SK-MEL-5 (cell line): ENCODE measurements at regions not wholly inside any gene's neighbourhood (a gene's known extent, or its start where the extent isn't known, plus 50 kb on each side); places are given as distances from the start of the nearest gene placed in this dataset.

Experiments
- DNase-seq: peaks from one replicate; pipeline ENCODE4 v3.0.0-alpha.2; 2016; ENCODE audit warnings: low read depth, low spot score
- in situ Hi-C: cut with HindIII; loops from 2 replicates; pipeline ENCODE4 v1.10.0; 2016; ENCODE audit warnings: low sequenced_read_pairs, high pct_unique_total_duplicates, low pct_unique_long_range_greater_than_20kb

GRCh38 chr20:16970776-16971175 lies 222.6 kb downstream of the OTOR start:
- no peak for DNase-seq
- in situ Hi-C loops = no loop called here

GRCh38 chr20:16974080-16974854 lies 226.1 kb downstream of the OTOR start:
- no peak for DNase-seq
- in situ Hi-C loops = no loop called here

GRCh38 chr20:16974855-16975162 lies 226.7 kb downstream of the OTOR start:
- no peak for DNase-seq
- in situ Hi-C loops = no loop called here

- no peak for DNase-seq
- in situ Hi-C loops = no loop called here
These were observed 227.5 kb downstream of the OTOR start for GRCh38 chr20:16975682-16976081.

GRCh38 chr20:16978497-16978896 lies 230.3 kb downstream of the OTOR start:
- DNase-seq = no peak
- in situ Hi-C loops = no loop called here

GRCh38 chr20:16982091-16982726 lies 234.1 kb downstream of the OTOR start:
- in situ Hi-C loops = no loop called here
- DNase-seq = no peak

GRCh38 chr20:16984481-16984880 lies 236.3 kb downstream of the OTOR start:
- in situ Hi-C loops = no loop called here
- no peak for DNase-seq

GRCh38 chr20:17003170-17003870 lies 223.5 kb upstream of the PCSK2 start:
- no peak for DNase-seq
- in situ Hi-C loops = no loop called here

- no peak for DNase-seq
- in situ Hi-C loops = no loop called here
These were observed 216.7 kb upstream of the PCSK2 start for GRCh38 chr20:17010181-17010580.

- in situ Hi-C loops = no loop called here
- DNase-seq = no peak
These were observed 214.2 kb upstream of the PCSK2 start for GRCh38 chr20:17012546-17013226.

GRCh38 chr20:17014217-17014616 lies 212.6 kb upstream of the PCSK2 start:
- in situ Hi-C loops = no loop called here
- no peak for DNase-seq

GRCh38 chr20:17014756-17015366 lies 212.0 kb upstream of the PCSK2 start:
- DNase-seq = no peak
- in situ Hi-C loops = no loop called here

- no peak for DNase-seq
- in situ Hi-C loops = no loop called here
These were observed 209.6 kb upstream of the PCSK2 start for GRCh38 chr20:17017232-17017631.

GRCh38 chr20:17021481-17021880 lies 205.4 kb upstream of the PCSK2 start:
- DNase-seq = no peak
- in situ Hi-C loops = no loop called here

- no peak for DNase-seq
- in situ Hi-C loops = no loop called here
These were observed 203.8 kb upstream of the PCSK2 start for GRCh38 chr20:17023036-17023435.

- in situ Hi-C loops = no loop called here
- no peak for DNase-seq
These were observed 203.0 kb upstream of the PCSK2 start for GRCh38 chr20:17023806-17024205.

- DNase-seq = peak; percentile 28
- in situ Hi-C loops = no loop called here
These were observed 202.2 kb upstream of the PCSK2 start for GRCh38 chr20:17024513-17025119.

GRCh38 chr20:17026346-17026745 lies 200.5 kb upstream of the PCSK2 start:
- DNase-seq = no peak
- in situ Hi-C loops = no loop called here
